NOMO-1 treated with DMSO at 0.1 percent for 48 hours (cell line): ENCODE measurements at regions not wholly inside any gene's neighbourhood (a gene's known extent, or its start where the extent isn't known, plus 50 kb on each side); places are given as distances from the start of the nearest gene placed in this dataset.

Source experiments
- DNase-seq: peaks from one replicate; lab custom pipeline; 2025; ENCODE audit not compliant: unreplicated experiment; lab: John Stamatoyannopoulos, UW

DNA sequence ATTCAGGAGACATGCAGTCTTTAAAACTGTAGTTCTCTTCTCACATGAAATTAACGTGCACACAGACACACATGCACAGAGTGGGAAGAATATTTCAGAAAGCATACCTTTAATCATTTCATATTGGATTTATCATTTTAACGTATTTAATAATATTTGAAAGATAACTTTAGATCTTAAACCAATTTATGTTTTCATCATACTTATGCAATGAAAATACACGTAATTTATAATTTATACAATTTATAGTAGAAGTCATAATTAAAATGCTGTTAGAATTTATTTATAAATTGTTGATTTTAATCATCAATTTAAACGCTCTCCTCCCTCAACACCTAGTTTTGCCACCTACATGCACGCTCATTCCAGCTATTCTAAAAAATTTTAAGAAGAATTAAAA is 894.9 kb upstream of the CTNND2 start:
- DNase-seq: no peak

DNA sequence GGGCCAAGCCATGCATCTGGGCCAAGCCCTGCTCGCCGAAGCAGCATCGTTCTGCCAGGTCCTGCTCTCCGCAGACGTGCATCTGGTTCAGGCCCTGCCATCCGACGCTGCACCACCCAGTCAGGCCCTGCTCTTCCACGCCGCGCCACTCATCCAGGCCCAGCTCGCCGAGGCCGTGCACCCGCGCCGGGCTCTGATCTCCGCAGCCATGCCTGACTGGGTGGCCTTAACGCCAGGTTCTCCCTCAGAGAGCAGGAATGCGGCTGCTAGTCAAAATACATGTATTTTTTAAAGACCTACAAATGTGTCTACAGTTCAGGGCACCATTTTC is 891.1 kb upstream of the CTNND2 start:
- DNase-seq: no peak

DNA sequence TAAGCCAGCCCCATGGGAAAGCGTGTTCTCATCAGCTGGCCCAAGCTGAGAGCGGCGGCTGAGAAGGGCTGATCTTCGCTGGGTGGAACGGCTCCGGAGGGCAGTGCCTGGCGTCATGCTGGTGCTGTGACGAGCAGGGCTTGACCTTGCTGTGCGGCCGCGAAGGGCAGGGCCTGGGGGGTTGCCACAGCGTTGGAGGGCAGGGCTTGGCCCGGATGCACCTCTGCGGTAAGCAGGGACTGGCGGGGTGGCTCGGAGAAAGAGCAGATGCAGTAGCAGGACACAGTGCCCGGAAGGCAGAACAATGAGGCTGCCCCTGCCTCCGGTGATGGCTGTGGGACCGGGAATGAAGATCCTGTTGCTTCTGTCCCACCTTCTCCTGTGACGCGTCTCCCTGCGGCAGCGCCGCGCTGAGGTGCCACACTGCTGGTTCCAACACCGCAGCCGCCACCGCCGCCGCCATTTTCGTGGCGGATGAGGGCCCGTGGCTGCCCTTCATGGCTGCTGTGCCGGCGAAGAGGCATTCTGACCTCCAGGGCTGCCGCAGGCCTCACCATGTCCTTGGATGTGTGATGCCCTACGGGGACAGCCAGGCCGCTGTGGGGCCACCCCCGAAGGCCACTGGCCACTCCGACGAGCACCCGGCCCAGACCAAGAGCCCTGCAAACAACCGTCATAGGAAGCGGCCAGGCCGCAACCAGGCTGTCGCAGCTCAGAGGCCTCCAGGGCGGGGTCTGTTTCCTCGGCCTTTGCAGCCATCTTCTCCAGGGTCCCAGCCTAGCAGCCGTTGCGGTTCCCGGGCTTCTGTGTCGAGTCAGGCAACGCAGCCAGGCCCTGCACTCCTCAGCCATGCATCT is 890.5 kb upstream of the CTNND2 start:
- DNase-seq: no peak

DNA sequence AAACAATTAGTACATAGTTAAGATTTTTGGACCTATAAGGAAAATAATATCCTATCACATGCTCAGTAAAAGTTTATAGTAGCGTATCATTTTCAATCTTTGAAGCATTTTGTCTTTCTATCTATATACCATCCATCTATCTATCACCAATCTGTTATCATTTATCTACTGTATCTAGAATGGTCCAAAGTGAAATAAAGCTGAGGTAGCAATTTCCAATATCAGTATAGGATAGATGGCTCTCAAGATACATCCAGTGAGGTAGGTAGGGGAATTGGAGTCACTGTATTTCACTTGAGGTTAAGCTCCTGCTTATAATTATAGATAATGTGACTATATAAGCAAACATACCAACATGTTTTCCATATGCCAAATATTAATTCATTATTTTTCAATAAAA is 889.1 kb upstream of the CTNND2 start:
- no peak for DNase-seq

DNA sequence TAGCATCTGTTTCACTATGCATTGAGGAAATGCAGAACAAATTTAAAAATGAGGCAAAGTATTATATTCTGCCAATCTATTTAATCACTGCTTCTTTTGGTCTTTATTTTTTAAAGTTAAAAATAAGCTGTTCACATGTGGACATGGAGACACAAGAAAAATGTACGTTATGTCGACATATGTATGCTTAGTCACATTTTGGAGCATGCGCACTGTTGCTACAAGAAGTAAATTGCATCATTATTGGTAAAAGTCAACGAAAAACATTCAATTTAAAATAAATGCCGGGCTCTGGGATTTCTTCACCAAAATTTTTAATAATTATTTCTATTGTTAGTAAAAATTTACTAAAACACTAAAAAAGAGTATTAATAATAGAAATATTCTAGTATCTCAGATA is 876.3 kb upstream of the CTNND2 start:
- DNase-seq: no peak

DNA sequence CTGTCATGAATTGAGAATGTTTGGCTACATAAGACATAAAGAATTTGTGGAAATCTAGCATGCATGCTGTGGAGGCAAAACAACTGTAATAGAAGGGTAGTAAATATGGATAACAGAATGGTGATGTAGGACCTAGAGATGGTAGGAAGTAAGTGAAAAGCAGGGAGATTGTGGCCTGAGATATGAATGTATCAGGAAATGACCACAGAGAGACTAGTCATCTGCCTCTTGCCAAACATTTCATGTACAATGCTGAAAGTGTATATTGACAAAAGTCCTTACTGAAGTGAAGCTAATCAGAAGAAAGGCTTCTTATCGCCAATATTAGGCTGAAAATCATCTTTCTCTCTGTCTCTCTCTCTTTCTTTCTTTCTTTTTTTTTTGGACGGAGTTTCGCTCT is 873.1 kb upstream of the CTNND2 start:
- no peak for DNase-seq

DNA sequence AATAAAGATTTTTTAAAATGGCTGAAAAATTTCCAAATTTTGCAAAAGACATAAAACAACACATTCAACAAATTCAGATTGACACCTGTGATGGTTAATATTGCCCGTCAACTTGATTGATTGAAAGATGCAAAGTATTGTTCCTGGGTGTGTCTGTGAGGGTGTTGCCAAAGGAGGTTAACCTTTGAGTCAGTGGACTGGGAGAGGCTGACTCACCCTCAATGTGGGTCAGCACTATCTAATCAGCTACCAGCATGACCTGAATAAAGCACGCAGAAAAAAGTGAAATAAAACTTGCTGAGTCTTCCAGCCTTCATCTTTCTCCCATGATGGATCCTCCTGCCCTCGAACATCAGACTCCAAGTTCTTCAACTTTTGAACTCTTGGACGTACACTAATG is 868.0 kb upstream of the CTNND2 start:
- DNase-seq: no peak

DNA sequence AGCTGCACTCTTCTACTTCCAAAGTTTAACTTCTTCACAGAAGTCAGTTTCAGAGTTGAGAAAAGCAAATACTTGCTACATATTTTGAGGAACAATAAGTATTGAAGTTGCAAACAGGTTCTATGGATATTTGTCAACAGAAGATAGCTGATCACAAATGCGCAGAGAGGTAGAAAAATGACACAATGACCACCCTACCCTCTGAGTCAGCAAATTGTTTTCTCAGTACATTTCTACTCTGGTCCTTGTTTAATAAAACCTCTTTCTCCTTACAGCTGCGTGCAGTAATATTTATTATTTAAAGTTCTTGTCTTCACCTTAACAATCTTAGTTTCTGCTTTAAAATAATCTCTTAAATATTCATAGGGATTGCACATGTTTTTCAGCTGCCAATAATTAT is 855.1 kb upstream of the CTNND2 start:
- DNase-seq: no peak

DNA sequence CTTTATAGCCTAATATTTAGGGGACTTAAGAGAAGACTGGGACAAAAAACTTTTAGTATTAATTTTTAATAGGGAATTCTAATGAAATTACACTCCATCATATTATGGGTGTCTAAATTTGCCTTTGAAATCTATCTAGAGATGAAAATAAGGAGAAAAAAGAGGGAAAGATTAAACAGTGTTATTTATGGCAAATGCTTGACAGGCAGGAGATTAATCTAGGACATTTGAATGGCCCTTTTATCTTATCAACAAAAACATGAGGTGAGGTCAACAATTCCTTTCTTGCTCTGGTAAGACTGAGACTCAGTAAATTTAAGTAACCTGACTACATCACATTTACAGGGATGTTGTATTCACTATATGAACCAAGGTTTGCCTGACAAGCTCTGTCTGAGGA is 852.8 kb upstream of the CTNND2 start:
- DNase-seq: no peak

DNA sequence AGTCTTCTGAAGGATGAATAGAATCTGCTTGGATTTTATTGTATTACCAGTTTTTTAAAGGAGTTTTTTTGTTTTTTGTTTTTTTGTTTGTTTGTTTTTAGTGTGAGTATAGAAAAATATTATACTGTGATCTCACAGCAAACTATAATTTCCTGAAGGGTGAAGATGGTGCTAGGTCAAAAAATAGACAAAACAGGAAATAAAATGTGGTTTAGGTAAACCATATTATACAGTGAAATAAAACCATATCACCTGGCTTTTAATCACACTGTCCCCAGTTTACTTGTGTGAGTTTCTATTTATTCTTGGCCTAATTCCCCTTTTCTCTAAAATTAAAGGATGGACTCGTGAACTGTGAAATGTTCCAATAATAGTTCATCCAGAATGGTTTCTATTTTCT is 841.3 kb upstream of the CTNND2 start:
- DNase-seq: no peak

DNA sequence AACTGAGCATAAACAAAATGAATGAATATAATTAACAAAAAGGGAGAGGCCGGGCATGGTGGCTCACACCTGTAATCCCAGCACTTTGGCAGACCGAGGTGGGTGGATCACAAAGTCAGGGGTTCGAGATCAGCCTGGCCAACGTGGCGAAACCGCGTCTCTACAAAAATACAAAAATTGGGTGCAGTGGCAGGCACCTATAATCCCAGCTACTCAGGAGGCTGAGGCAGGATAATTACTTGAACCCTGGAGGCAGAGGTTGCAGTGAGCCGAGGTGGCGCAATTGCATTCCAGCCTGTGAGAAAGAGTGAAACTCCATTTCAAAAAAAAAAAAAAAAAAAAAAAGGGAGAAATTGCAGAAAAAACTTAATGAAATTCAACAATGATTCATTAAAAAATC is 839.3 kb upstream of the CTNND2 start:
- DNase-seq: no peak

DNA sequence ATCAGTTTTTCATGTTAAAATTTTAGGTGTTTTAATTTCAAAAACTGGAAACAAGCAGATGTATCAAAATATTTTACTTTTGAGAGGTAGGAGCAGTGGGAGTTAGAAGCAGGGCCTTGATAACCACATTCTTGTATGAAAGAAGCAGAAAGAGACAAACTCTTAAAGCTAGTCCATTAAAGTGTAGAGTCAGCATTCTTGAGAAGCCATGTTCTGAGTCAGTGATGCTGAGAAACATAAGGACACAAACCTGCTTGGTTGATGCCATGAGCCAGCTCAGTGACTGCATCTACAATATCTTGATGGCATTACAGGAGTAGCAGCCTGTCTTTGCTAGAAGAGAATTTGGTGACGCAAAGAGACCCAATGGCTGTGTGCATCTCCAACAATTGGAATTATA is 826.1 kb upstream of the CTNND2 start:
- DNase-seq: no peak

DNA sequence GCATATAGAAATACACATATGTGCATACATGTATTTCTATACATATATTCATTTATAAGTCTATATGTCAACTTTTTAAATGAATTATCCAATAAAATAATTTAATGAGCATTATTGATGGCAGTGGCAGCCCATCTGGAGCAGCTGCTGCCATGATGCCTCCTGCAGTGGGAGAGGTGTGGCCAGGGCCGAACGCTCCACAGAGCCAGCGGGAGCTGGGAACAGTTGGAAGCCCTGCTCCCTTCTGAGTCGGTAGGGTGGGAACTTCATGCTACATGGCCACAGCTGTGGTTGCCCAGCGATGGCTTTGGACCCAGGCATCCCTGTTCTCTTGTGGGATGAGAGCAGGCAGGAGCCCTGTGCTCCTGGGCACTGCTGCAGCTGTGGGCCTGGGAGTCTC is 812.4 kb upstream of the CTNND2 start:
- no peak for DNase-seq

DNA sequence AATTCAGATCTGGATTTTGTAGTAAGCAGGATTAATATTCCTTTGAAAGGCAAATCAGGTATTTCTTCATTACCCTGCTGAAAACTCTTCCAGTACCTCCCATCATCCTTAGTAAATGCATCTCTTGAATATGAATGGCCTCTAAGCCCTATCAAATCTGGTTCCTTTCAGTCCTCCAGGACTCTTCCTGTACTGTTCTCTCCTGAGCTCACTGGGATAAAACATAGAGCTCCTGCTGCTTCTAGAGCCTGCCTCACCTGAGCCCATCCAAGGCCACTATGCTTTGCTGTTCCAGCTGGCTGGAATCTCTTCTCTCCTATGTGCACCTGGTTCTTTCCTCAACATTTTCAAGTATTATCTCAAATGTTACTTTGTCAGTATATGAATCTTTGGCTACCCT is 803.3 kb upstream of the CTNND2 start:
- no peak for DNase-seq

DNA sequence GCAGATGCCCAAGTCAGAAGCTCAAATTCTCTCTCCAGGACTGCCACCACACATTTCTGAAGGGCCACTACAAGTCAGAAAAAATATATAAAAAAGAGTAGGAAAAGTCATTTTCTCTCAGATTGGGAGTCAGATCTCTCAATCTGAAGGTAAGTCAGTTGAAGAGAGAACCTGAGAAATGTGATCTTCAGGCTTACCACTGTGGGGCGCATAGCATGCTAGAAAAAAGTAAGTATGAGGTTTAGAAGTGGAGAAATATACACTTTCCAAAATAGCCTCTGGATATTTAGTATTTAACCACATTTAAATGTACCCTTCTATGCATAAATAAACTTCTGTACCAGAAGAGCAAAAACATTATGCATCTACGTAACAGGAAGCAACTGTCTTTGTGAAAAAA is 800.7 kb upstream of the CTNND2 start:
- DNase-seq: no peak

DNA sequence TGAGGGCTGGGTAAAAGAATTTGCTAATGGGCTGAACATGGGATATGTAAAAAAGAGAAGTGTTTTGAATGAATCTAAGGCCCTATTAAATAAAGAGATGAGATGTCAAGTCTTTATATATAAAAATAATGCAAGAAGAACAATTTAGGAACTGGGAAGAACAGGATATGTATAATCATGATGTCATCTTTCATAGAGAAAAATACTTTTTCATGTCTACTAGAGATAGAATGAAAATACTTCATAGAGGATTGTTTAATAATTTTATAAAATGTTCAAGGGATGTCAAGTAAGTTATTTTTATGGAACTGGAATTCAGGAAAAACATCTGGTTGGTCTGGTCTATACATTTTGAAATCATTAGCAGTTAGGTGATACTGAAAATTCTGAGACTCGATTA is 799.0 kb upstream of the CTNND2 start:
- DNase-seq: no peak

DNA sequence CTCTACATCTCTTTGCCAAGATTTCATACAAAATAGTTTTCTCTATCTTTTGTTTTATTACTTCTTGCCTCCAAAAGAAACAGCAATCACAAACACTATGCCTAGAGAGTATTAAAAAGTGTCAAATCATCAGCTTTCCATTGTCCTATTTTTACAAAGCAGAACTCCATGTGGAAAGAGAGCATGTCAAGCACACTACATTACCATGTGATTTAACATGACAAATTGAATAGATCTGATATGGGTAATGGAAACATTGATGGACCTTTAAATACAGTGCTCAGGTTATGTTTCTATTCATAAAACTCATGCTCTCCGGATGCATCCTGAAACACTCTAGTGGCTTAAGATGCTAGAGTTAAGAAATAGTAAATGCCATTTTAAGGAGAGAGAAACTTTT is 791.4 kb upstream of the CTNND2 start:
- DNase-seq: no peak

DNA sequence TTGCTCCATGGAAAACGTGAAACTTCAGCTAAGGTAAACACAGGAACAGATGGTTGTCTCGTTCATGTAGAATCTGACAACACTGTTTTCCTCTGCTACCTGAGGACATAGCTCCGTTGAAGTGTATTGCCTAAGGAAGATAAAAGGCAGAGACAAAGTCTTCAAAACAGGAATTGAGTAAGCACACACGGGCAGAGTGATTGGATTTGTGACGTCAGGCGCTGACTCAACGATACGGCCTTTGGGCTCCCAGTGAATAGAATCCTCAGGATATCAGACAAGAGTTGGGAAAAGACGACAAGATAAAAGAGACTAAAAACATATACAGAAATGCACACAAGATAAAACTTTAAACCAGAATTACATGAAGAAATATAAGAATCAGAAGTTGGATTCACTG is 787.1 kb upstream of the CTNND2 start:
- DNase-seq: no peak

DNA sequence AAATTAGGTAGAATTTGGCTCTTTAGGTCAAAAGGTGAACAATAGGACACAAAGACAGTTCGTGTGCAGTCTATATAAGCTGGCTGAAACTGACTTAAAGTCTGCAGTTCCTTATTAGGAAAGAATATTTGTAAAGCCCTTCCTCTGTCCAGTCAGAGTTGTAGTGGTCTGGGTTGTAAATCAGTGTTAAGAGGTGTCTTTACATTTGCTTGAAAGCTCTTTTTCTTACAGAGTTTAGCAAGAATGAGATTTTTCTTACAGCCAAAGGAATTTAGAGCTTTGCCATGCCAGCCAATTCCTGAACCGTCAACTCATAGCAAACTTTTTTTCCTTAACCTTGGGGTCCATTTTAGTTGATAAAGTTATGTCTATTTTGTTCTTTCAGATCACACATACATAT is 786.1 kb upstream of the CTNND2 start:
- no peak for DNase-seq

DNA sequence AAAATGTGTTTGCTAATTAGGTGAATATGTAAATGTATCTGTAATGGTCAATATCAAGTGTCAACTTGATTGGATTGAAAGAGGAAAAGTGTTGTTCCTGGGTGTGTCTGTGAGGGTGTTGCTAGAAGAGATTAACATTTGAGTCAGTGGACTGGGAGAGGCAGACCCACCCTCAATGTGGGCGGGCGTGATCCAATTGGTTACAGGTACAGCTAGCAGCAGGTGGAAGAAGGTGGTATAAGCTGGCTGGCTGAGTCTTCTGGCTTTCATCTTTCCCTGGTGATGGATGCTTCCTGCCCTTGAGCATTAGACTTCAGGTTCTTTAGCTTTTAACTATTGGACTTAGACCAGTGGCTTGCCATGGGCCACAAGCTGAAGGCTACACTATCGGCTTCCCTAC is 779.0 kb upstream of the CTNND2 start:
- DNase-seq: no peak

DNA sequence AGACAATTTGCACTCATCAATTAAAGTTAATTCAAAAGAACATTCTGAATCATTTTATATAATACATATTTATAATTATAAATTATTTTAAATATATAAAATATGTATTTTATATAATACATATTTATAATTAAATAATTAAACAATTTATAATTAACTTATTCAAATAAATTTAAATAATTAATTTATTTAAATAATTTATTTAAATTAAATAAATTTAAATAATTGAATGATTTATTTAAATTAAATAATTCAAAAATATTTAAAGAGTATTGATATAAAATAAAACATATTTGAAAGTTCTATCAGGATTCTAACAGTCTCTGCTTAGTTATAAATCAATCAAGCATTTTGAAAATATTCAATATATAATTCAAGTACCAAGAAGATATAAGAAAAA is 775.5 kb upstream of the CTNND2 start:
- DNase-seq: no peak

DNA sequence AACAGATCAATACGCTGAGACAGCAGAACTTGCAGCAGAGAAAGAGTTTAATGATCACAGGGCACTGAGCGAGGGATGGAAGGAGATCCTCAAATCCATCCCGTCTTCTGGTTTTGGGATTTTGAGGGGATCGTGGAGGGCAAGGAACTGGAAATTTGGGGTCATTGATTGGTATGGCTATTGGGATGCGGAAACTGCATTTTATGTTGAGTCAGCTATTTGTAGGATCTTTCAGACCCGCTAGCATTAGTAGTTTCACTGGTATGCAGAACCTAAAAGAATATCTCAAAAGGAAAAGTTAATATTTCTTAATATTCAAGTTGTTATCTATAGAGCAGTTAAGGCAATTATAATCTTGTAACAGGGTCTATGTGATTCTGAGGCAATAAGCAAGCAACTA is 771.7 kb upstream of the CTNND2 start:
- DNase-seq: no peak

DNA sequence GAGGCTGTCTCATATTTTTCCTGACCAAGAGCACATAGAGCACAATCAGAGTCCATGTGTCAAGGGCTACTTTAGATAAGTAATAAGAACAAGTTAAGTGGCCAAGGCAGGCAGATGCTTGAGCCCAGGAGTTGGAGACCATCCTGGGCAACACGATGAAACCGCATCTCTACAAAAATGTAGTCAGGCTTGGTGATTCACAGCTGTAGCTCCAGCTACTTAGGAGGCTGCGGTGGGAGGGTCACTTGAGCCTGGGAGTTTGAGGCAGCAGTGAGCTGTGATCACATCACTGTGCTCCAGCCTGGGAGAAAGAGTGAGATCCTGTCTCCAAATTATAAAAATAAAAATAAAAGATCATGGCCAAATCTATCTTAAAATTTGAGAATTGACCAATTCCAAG is 767.9 kb upstream of the CTNND2 start:
- no peak for DNase-seq

DNA sequence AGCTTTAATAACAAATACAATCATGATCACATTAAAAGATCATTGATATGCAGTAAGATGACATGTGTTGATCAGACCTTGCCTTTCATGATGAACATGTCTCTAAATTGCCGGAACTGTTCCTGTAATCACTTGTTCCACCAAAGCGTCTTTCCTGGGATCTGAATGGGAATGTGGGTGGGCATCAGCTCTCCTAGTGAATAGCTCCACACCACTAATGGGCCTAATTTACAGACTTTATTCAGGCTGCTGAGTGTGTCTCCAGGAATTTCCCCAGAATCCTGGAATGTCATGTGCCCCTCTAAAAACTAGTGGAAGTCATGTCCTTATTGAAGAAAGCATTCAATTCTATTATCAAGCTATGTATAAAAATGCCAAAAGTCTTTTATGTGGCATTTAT is 765.1 kb upstream of the CTNND2 start:
- DNase-seq: no peak
